Suppressor macrophage treated with lipopolysaccharide for 1 hour (primary cell): ENCODE measurements at regions not wholly inside any gene's neighbourhood (a gene's known extent, or its start where the extent isn't known, plus 50 kb on each side); places are given as distances from the start of the nearest gene placed in this dataset.
A peak's percentile ranks its signal among the peaks of the same experiment; 100 is the strongest.

Source experiments
- DNase-seq, 3 donors: peaks; one replicate each; pipeline ENCODE4 v3.0.0-alpha.2; 2020 to 2022

DNA sequence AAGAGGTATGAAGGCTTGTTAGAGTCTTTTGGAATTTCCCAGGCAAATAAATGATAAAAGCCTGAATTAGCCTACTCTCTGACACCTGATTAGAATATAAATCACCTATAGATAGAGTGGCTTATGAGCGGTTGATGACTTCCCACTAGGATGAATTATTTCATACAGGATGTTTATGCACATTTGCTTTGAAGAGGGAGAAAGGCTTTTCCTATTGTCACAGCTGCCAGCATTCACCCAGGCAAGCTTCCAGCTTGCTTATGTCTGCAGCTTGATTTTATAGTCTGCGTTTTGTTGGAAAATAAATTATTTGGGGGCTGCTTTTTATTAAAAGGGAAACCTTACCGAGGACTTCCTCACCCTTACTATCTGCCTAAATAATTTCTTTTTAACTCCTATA, 51.3 kb upstream of the EIF2S2 start:
- DNase-seq: no peak

GRCh38 chr20:34164381-34164984, 52.4 kb upstream of the EIF2S2 start:
- DNase-seq: no peak

DNA sequence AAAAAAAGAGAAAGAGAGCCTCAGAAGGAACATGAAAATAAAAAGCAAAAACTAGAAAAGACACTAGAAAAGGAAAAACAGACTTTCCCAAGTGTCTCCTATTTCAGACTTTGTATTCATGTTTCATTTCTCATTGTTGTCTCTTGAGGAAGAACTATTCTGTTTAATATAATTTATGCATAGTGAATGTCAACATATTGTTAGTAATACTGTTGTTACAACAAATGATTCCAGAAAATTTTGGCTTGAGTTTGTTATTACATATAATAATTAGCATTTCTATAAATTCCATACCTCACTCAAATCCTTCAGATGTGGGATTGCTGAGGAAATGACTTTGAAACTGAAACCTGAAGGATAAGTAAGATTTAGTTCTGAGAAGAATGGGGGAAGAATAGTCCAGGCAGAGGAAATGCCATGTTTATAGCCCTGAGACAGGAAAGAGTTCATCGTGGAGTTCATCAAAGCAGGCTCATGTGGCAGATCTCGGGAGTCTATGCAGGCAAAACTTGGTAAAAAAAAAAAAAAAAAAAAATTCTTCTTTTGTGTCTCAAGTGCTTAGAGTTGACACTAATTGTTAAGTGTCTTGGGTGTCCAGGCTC, 53.1 kb upstream of the EIF2S2 start:
- DNase-seq: peak in 1 of 3 donors; percentile 6

- DNase-seq: no peak
These were observed 59.6 kb upstream of the EIF2S2 start for GRCh38 chr20:34171640-34172039.

DNA sequence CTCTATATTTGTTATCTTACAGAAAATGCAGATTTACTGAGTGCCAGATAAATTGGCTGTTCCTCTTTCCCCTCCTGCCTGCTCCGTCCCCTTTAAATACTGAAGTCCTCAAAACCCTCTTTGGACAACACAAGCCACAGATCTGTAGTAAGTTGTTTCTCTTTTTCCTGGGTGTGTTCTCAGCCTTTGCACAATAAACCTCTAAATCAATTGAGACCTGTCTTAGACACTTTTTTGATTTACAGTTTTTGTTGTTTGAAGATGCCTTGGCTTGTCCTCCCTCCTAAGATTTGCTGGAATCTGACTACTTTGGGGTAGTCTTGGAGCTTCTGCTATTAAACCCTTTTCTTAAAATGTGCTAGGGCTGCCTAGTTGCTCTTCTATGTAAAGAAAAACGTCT, 60.9 kb upstream of the EIF2S2 start:
- DNase-seq: no peak

GRCh38 chr20:34175079-34175478, 63.0 kb upstream of the EIF2S2 start:
- no peak for DNase-seq

DNA sequence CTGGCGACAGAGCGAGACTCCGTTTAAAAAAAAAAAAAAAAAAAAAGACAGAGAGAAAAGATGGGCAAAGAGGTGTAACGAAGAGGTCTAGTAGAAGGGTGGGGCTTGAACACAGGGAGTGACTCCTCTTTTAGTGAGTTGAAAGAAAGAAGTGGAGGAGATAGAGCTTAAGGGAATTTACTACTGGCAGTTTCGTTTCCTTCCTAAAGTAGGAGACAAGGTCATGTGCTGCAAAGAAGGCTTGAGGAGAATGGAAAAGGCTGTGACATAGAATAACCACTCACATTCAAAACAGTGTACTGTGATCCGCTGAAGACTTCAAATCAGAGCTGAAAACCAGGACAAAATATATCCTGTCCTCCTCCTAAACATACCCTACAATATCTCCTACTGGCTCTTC, 63.8 kb upstream of the EIF2S2 start:
- peak; percentile 33 to 54 (median 51) for DNase-seq

DNA sequence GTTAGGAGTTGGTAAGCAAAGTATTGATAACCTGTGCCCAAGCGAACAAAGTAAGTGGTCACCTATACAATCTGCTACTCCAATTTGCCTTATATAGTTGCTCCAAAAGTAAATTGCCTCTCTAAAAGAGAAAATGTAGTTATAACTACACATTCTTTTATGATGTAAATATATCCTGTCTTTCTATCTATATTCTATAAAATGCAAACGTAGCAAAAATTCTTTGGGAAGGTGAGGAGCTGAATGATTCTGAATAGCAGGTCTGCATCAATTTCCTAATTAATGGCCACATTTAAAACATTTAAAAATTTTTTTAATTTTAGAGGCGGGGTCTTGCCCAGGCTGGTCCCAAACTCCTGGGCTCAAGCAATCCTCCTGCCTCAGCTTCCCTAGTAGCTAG, 64.2 kb upstream of the ASIP start:
- DNase-seq: no peak

DNA sequence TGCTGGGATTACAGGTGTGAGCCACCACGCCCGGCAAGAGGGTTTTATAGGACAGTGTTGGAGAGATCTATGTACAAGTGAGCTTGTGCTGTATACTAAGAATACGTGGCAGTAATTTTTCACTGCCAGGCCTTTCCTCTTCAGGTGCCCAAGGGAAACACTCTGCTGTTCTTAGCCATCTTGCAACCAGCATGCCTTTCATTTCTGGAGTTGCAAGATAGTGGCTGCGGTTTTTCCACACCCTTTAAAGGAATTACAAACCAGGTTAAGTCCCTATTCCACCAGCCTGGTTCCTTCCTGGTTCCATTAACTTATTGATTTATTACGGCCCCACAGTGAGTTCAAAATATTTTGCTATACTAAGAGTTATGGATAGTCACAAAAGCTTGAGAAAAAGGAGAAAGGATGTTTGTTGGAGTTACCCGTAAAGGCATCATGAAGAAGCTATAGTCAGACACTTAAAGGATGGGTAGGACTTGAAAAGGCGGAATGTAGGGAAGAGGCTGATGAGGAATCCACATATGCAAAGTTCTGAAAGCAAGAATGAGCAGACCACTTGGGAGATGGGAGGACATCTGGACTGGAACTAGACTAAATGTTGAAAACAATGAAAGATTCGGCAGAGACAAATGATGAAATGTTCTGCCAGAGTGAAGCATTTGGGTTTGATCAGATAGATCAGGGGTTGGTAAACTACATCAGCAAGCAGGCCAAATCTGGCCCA, 61.4 kb upstream of the ASIP start:
- no peak for DNase-seq

DNA sequence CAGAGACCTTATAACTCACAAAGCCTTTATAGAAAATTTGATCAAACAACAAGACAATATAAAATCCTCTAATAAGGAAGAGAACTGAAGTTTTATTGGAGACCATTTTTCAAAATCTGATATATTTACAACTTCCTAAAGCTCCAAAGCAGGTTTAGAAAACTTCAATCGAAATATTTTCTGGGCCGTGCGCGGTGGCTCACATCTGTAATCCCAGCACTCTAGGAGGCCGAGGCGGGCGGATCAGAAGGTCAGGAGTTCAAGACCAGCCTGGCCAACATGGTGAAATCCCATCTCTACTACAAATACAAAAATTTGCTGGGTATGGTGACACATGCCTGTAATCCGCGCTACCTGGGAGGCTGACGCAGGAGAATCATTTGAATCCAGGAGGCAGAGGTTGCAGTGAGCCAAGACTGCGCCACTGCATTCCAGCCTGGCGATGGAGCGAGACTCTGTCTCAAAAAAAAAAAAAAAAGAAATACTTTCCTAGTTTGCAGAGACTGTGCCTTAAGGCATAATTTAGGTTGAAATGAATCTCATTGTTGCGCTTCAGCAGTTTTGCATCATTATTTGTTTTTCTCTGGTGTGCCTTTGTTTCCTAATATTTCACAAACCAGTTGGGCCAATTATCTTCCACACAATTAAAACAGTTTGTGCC, 60.6 kb upstream of the ASIP start:
- no peak for DNase-seq

DNA sequence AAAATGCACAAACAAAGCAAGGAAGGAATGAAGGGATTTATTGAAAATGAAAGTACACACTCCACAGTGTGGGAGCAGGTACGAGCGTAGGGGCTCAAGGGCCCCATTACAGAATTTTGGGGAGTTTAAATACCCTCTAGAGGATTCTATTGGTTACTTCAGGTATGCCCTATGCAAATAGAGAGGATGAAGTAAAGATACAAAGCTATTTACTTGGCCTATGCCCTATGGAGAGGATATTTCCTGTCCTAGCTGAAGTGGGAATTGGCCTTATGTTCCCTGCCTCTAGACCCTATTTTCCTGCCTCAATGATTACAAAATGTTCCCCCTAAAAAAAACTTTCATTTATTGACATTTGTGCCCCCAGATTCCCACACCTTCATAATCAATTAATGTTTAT, 59.7 kb upstream of the ASIP start:
- no peak for DNase-seq

GRCh38 chr20:34185766-34186620, 55.2 kb upstream of the ASIP start:
- no peak for DNase-seq

DNA sequence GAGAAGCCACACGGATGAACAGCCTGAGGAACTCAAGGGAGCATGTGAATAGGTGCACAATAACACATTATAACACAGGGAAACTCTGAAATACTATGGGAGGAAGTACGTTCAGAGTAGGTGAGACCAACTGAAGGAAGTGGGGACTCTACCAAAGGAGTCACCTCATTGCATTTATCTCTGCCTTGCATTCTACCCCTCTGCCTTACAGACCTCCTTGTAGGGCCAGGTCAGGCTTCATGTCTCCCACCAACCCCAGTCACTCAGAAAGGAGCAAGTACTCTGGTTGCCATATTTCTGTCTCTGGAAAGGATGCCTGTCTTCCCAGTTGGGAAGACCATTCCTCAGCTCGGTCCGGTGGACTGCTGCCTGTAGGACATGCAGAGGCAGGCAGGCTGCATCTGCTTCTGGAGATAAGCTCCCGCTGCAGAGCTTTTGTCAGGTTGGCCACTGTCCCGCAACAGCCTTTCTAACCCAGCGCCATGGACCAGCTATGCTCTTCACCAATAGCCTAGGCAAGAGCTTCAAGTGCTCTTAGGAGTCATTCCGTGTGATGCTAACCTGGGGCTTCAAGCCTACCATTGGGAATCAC, 51.6 kb upstream of the ASIP start:
- no peak for DNase-seq

- peak in 1 of 3 donors; percentile 22 for DNase-seq
These were observed 51.0 kb upstream of the ASIP start for GRCh38 chr20:34190262-34190661.

- peak; percentile 76 to 81 (median 76) for DNase-seq
These were observed 50.5 kb upstream of the ASIP start for GRCh38 chr20:34190679-34191090.
